ENCODE measurements at regions not wholly inside any gene's neighbourhood (a gene's known extent, or its start where the extent isn't known, plus 50 kb on each side); places are given as distances from the start of the nearest gene placed in this dataset.

GRCh38 chr22:48237466-48238283, 1475.2 kb downstream of the TBC1D22A start:
- Histone ChIP-seq H3K4me3 (ENCODE audit: low read length in 2 of 2) (no peak overlapping the region), H3K36me3 (ENCODE audit: control insufficient read depth in 2 of 2, insufficient read depth in 2 of 2, low read length in 2 of 2) (no peaks in the 10 kb centered on the region), H3K27ac (ENCODE audit: low read depth in 2 of 2, low read length in 2 of 2) (no peak overlapping the region), H3K27me3 (ENCODE audit: control insufficient read depth in 2 of 2, insufficient read depth in 2 of 2, low read length in 2 of 2) (no peaks in the 10 kb centered on the region), H3K9me3 (ENCODE audit: control insufficient read depth in 2 of 2, low read length in 2 of 2) (peaks cover 0 to 4% of the 10 kb centered on the region in 2 donors), H3K4me1 (ENCODE audit: control insufficient read depth in 2 of 2, insufficient read depth in 2 of 2, low read length in 2 of 2) (no peaks in the 10 kb centered on the region), H3K9ac (ENCODE audit: low read depth in 1 of 2, low read length in 2 of 2) (no peak overlapping the region)

- Histone ChIP-seq H3K27ac (ENCODE audit: low read depth in 2 of 2, low read length in 2 of 2) (no peak overlapping the region), H3K4me3 (ENCODE audit: low read length in 2 of 2) (no peak overlapping the region), H3K9me3 (ENCODE audit: control insufficient read depth in 2 of 2, low read length in 2 of 2) (peaks cover 0 to 4% of the 10 kb centered on the region in 2 donors), H3K27me3 (ENCODE audit: control insufficient read depth in 2 of 2, insufficient read depth in 2 of 2, low read length in 2 of 2) (no peaks in the 10 kb centered on the region), H3K36me3 (ENCODE audit: control insufficient read depth in 2 of 2, insufficient read depth in 2 of 2, low read length in 2 of 2) (no peaks in the 10 kb centered on the region), H3K9ac (ENCODE audit: low read depth in 1 of 2, low read length in 2 of 2) (no peak overlapping the region), H3K4me1 (ENCODE audit: control insufficient read depth in 2 of 2, insufficient read depth in 2 of 2, low read length in 2 of 2) (no peaks in the 10 kb centered on the region)
Observed at GRCh38 chr22:48236261-48236660, 1473.8 kb downstream of the TBC1D22A start.

- Histone ChIP-seq H3K9me3 (ENCODE audit: control insufficient read depth in 2 of 2, low read length in 2 of 2) (peaks cover 0 to 4% of the 10 kb centered on the region in 2 donors), H3K4me3 (ENCODE audit: low read length in 2 of 2) (no peak overlapping the region), H3K36me3 (ENCODE audit: control insufficient read depth in 2 of 2, insufficient read depth in 2 of 2, low read length in 2 of 2) (no peaks in the 10 kb centered on the region), H3K9ac (ENCODE audit: low read depth in 1 of 2, low read length in 2 of 2) (no peak overlapping the region), H3K4me1 (ENCODE audit: control insufficient read depth in 2 of 2, insufficient read depth in 2 of 2, low read length in 2 of 2) (no peaks in the 10 kb centered on the region), H3K27ac (ENCODE audit: low read depth in 2 of 2, low read length in 2 of 2) (no peak overlapping the region), H3K27me3 (ENCODE audit: control insufficient read depth in 2 of 2, insufficient read depth in 2 of 2, low read length in 2 of 2) (no peaks in the 10 kb centered on the region)
Observed at GRCh38 chr22:48235744-48236143, 1473.3 kb downstream of the TBC1D22A start.

GRCh38 chr22:48234011-48234410, 1471.6 kb downstream of the TBC1D22A start:
- no peak overlapping the region for H3K9ac ChIP-seq (ENCODE audit: low read depth in 1 of 2, low read length in 2 of 2)
- peaks cover 0 to 4% of the 10 kb centered on the region in 2 donors for H3K9me3 ChIP-seq (ENCODE audit: control insufficient read depth in 2 of 2, low read length in 2 of 2)
- no peak overlapping the region for H3K4me3 ChIP-seq (ENCODE audit: low read length in 2 of 2)
- H3K27me3 ChIP-seq (ENCODE audit: control insufficient read depth in 2 of 2, insufficient read depth in 2 of 2, low read length in 2 of 2) = no peaks in the 10 kb centered on the region
- H3K36me3 ChIP-seq (ENCODE audit: control insufficient read depth in 2 of 2, insufficient read depth in 2 of 2, low read length in 2 of 2) = no peaks in the 10 kb centered on the region
- H3K4me1 ChIP-seq (ENCODE audit: control insufficient read depth in 2 of 2, insufficient read depth in 2 of 2, low read length in 2 of 2) = no peaks in the 10 kb centered on the region
- H3K27ac ChIP-seq (ENCODE audit: low read depth in 2 of 2, low read length in 2 of 2) = no peak overlapping the region

GRCh38 chr22:48233586-48233985, 1471.1 kb downstream of the TBC1D22A start:
- H3K27me3 ChIP-seq (ENCODE audit: control insufficient read depth in 2 of 2, insufficient read depth in 2 of 2, low read length in 2 of 2) = no peaks in the 10 kb centered on the region
- peaks cover 0 to 4% of the 10 kb centered on the region in 2 donors for H3K9me3 ChIP-seq (ENCODE audit: control insufficient read depth in 2 of 2, low read length in 2 of 2)
- no peaks in the 10 kb centered on the region for H3K36me3 ChIP-seq (ENCODE audit: control insufficient read depth in 2 of 2, insufficient read depth in 2 of 2, low read length in 2 of 2)
- no peak overlapping the region for H3K27ac ChIP-seq (ENCODE audit: low read depth in 2 of 2, low read length in 2 of 2)
- no peaks in the 10 kb centered on the region for H3K4me1 ChIP-seq (ENCODE audit: control insufficient read depth in 2 of 2, insufficient read depth in 2 of 2, low read length in 2 of 2)
- H3K9ac ChIP-seq (ENCODE audit: low read depth in 1 of 2, low read length in 2 of 2) = no peak overlapping the region
- H3K4me3 ChIP-seq (ENCODE audit: low read length in 2 of 2) = no peak overlapping the region

- H3K4me1 ChIP-seq (ENCODE audit: control insufficient read depth in 2 of 2, insufficient read depth in 2 of 2, low read length in 2 of 2) = no peaks in the 10 kb centered on the region
- no peak overlapping the region for H3K9ac ChIP-seq (ENCODE audit: low read depth in 1 of 2, low read length in 2 of 2)
- H3K27me3 ChIP-seq (ENCODE audit: control insufficient read depth in 2 of 2, insufficient read depth in 2 of 2, low read length in 2 of 2) = no peaks in the 10 kb centered on the region
- no peaks in the 10 kb centered on the region for H3K9me3 ChIP-seq (ENCODE audit: control insufficient read depth in 2 of 2, low read length in 2 of 2)
- H3K27ac ChIP-seq (ENCODE audit: low read depth in 2 of 2, low read length in 2 of 2) = no peak overlapping the region
- H3K4me3 ChIP-seq (ENCODE audit: low read length in 2 of 2) = no peak overlapping the region
- no peaks in the 10 kb centered on the region for H3K36me3 ChIP-seq (ENCODE audit: control insufficient read depth in 2 of 2, insufficient read depth in 2 of 2, low read length in 2 of 2)
Observed at GRCh38 chr22:48228468-48228867, 1466.0 kb downstream of the TBC1D22A start.

GRCh38 chr22:48227341-48228018, 1465.0 kb downstream of the TBC1D22A start:
- H3K9ac ChIP-seq (ENCODE audit: low read depth in 1 of 2, low read length in 2 of 2) = no peak overlapping the region
- H3K27ac ChIP-seq (ENCODE audit: low read depth in 2 of 2, low read length in 2 of 2) = no peak overlapping the region
- no peak overlapping the region for H3K4me3 ChIP-seq (ENCODE audit: low read length in 2 of 2)
- H3K36me3 ChIP-seq (ENCODE audit: control insufficient read depth in 2 of 2, insufficient read depth in 2 of 2, low read length in 2 of 2) = no peaks in the 10 kb centered on the region
- no peaks in the 10 kb centered on the region for H3K27me3 ChIP-seq (ENCODE audit: control insufficient read depth in 2 of 2, insufficient read depth in 2 of 2, low read length in 2 of 2)
- H3K4me1 ChIP-seq (ENCODE audit: control insufficient read depth in 2 of 2, insufficient read depth in 2 of 2, low read length in 2 of 2) = no peaks in the 10 kb centered on the region
- no peaks in the 10 kb centered on the region for H3K9me3 ChIP-seq (ENCODE audit: control insufficient read depth in 2 of 2, low read length in 2 of 2)

GRCh38 chr22:48226026-48227013, 1463.9 kb downstream of the TBC1D22A start:
- no peak overlapping the region for H3K27ac ChIP-seq (ENCODE audit: low read depth in 2 of 2, low read length in 2 of 2)
- H3K27me3 ChIP-seq (ENCODE audit: control insufficient read depth in 2 of 2, insufficient read depth in 2 of 2, low read length in 2 of 2) = no peaks in the 10 kb centered on the region
- H3K4me3 ChIP-seq (ENCODE audit: low read length in 2 of 2) = no peak overlapping the region
- no peaks in the 10 kb centered on the region for H3K4me1 ChIP-seq (ENCODE audit: control insufficient read depth in 2 of 2, insufficient read depth in 2 of 2, low read length in 2 of 2)
- no peaks in the 10 kb centered on the region for H3K9me3 ChIP-seq (ENCODE audit: control insufficient read depth in 2 of 2, low read length in 2 of 2)
- H3K9ac ChIP-seq (ENCODE audit: low read depth in 1 of 2, low read length in 2 of 2) = no peak overlapping the region
- no peaks in the 10 kb centered on the region for H3K36me3 ChIP-seq (ENCODE audit: control insufficient read depth in 2 of 2, insufficient read depth in 2 of 2, low read length in 2 of 2)

GRCh38 chr22:48224332-48224731, 1461.9 kb downstream of the TBC1D22A start:
- no peak overlapping the region for H3K27ac ChIP-seq (ENCODE audit: low read depth in 2 of 2, low read length in 2 of 2)
- no peak overlapping the region for H3K9ac ChIP-seq (ENCODE audit: low read depth in 1 of 2, low read length in 2 of 2)
- no peaks in the 10 kb centered on the region for H3K36me3 ChIP-seq (ENCODE audit: control insufficient read depth in 2 of 2, insufficient read depth in 2 of 2, low read length in 2 of 2)
- H3K4me1 ChIP-seq (ENCODE audit: control insufficient read depth in 2 of 2, insufficient read depth in 2 of 2, low read length in 2 of 2) = no peaks in the 10 kb centered on the region
- no peaks in the 10 kb centered on the region for H3K27me3 ChIP-seq (ENCODE audit: control insufficient read depth in 2 of 2, insufficient read depth in 2 of 2, low read length in 2 of 2)
- no peaks in the 10 kb centered on the region for H3K9me3 ChIP-seq (ENCODE audit: control insufficient read depth in 2 of 2, low read length in 2 of 2)
- no peak overlapping the region for H3K4me3 ChIP-seq (ENCODE audit: low read length in 2 of 2)
